GM18508 (cell line): ENCODE measurements at regions not wholly inside any gene's neighbourhood (a gene's known extent, or its start where the extent isn't known, plus 50 kb on each side); places are given as distances from the start of the nearest gene placed in this dataset.

Experiments used
- ATAC-seq: cut with Tn5 transposase; IDR thresholded peaks from one replicate; pipeline ENCODE4 v1.9.1; 2021; ENCODE audit warnings: moderate number of reproducible peaks; ENCODE audit not compliant: insufficient read depth, unreplicated experiment

DNA sequence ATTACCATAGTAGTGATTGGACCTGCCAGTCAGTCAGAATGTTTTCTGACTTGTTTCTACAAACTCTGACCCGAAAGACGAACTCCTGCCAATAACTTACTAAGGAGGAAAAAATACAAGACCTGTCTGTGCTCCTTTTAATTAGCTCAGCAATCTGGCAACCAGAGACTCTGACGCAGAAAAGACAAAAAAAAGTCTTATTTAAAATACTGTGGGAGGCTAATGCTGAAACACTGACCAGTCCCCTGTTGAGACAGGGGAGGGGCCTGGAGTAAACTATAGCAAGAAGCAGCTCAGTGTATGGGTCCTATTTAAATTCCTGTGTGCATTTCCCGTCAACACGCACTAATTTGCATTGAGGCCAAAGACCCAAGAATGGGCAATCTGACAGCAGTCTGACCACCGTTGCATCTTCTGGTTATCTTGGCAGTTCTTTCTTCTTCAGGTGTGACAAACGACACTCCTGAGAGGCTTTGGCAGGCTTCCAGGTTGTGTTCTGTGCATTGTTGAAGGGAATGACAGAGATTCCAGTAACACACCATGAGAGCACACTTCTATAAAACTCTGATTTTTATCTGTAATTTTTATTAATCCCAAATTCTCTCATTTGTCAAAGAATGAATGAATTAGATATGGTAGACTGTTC, 1114.3 kb downstream of the IGSF11 start:
- ATAC-seq, result no peak

DNA sequence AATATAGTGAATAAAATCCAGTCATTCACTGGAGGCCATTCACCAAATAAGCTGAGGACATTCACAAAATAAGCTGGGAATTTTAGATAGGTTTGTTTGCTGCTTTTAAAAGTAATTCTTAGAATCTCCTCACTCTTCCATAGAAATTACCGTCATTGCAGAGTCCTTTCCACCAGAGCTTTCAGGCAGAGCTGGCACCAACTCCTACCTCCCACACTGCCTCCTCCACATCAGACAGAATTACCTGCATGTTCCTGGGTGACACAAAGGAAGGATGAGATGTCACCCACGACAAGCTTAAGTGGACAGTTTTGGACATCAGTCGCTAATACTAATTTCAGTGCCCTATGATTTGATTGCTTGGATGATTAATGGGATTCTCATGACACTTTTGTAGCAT, 1113.2 kb downstream of the IGSF11 start:
- no peak for ATAC-seq

DNA sequence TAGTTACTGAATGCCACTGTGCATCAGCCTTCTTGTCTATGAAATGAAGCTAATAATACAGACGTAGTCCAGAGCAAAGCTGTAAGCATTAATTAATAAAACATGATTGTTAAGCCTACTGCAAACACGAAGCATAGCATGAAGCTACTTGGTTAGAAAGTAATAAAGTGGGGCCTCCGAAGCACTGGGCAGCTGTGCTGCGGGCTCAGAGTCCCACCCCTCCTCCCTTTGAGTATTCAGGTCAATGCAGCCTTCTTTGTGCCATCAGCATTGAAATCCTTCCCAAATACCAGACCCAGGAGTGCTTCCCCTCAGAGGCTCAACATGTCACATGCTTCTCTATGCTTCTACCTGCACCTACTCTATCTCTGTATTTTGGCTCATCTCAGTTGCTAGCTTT, 1112.6 kb downstream of the IGSF11 start:
- ATAC-seq, result no peak

DNA sequence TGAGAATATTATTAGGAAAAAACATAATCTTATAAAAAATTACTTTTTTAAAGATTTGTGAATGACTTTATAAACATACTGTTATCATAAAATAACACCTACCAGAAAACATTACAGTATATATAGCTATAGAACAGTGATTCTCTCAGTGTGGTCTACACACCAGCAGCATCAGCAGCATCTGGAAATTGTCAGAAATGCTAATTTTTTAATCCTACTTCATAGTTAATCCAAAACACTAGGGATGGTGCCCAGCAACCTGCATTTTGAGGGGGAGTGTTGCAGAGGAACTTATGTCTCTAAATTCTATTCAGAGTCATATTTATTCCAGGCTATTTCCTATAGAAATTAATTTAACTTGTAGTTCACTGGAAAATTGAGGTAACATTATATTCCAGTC, 1107.8 kb downstream of the IGSF11 start:
- ATAC-seq, result no peak

DNA sequence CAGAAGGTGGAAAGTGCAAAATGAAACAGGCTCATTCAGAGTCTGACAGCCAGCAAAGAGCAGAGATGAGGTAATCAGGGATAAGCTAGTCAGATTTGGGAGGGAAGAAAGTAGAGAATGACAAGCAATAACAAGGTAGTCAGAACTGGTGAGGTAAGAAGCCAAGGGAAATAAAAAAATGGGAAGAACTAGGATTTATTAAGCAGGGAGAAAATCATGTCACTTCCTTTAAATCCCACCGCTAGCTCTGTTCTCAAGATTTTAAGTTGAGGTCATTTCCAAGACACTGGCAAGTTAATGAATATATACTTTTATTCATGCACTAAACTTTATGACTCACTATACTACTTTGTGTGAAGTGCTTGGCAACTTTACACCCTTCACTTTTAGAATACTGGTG, 1106.8 kb downstream of the IGSF11 start:
- ATAC-seq, result no peak

DNA sequence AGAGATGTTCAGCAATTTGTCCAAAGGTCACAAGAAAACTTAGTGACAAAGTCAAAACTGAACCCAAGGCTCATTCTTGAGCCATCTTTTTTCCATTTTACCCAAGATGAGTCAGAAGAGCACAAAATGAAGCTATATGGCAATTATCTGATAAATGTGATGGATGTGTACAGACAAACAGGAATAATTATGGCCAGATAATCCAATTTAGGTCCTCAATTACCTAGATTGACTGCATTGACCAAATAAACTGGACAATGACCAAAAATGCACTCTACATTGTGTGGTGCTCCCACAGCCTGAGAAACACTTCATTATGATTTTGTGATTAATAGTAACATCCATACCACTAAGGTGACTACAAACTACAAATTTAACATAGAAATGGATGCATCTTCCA, 1105.8 kb downstream of the IGSF11 start:
- ATAC-seq, result no peak

DNA sequence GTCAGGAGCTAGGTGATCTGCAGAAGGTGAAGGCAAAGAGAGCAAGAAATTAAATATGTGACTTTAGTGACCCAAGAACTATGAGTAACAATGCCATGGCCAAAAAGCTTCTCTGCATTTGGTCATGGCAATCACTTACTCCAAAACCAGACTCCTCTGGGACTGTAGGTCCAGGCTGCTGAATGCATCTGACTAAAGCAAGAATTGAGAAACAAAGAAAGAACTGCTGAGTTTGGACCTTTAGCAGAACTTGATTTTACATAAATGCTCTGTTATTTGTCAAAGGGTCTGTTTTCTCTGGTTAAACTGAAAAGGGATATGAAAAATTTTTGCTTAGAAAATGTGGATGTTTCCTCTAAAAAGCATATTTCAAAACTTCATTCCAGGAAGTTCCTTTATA, 1102.2 kb downstream of the IGSF11 start:
- ATAC-seq, result no peak

DNA sequence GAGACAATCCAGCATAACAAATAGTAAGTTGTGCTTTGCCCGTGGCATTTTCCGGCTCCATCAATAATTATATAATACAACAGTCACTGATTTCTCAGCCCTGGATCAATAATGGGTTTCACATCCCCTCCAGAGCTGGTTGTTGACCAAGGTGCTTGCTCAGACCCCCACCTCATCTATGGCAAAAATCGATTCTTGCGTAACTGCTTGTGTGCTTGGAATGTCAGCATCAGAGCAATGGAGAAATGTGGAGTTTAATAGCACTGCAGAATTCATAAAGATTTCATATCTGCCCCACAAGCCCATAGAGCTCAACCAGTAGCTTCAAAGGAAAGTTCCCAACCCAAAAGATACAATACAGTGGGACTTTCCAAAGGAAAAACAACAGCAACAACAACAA, 1098.5 kb downstream of the IGSF11 start:
- ATAC-seq, result no peak

DNA sequence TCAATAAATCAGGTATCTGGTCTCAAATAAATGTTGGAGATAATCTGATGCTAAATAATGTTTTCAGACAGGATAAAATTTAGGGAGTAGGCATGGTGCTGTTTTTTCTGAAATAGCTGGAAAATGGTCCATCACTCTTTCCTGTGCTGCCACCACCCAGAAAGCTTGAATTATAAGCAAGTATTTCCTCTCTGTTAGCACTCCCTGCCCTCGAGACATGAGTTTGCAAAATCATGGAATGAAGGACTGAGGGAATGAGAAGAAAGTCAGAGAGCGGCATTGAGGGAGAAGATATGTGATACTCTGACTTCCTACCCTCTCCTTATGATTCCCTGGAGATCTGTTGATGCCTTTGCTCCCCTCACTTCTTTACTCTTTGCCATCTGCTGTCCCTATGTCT, 1095.7 kb downstream of the IGSF11 start:
- no peak for ATAC-seq

DNA sequence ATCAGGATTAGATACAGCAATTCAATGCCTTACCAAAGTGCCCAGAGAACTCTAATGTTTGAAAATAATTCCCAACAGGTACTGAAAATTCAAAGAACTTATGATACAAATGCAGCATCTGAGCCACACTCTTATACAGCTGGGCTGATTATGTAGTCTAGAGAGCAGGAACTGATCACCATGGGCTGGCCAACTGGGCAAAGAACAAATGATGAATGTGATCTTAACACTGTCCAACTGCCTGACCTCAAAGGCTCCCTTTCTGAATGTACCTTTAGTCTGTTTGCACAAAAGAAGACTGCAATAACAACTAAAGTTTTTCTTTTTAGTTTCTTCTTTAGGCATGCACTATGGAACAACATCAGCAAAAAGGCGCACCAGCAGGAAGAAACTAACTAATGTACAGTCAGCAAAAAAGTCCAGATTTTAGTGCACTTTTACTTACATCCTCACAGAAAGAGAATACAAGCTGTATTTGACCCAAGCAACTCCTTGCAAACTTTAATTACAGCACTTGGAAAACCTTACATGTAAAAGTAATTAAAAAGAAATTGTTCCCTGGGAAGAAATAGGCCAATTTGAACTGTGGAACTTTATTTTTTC, 1095.1 kb downstream of the IGSF11 start:
- ATAC-seq, result no peak

DNA sequence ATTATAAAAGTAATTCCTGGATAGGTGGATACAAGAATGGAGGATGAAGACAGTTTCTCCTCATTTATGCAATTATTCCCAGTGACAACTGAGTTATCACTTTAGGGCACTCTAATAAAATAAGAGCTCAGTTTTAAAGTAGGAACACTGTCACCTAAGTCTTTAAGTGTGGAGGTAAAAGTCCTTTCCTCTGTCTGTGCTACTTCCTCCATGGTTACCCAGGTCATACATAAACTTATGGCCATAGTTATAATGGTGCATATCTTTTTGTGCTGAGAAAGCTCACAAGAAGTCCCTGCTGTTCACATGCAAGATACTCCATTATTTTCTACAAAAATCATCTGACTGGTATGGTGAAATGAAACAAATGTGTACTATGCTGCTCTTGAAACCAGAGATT, 1093.6 kb downstream of the IGSF11 start:
- no peak for ATAC-seq

DNA sequence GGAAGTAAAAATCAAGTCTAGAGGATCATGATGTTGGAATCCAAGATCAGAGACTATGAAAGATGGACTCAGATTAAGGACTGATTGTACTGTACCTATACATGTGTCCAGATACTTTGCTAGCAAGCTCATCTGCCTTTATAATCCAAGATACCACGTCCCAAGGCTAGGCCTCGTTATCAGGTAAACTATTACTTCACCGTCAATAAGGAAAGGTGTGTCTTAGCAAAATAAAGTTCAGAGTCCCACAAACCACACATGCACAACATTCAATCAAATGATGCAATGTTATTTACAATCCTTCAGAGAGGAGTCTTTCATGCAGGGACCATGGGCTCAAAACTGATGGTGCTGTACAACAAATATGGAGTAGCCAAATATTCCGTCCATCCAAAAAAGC, 1092.9 kb downstream of the IGSF11 start:
- no peak for ATAC-seq

DNA sequence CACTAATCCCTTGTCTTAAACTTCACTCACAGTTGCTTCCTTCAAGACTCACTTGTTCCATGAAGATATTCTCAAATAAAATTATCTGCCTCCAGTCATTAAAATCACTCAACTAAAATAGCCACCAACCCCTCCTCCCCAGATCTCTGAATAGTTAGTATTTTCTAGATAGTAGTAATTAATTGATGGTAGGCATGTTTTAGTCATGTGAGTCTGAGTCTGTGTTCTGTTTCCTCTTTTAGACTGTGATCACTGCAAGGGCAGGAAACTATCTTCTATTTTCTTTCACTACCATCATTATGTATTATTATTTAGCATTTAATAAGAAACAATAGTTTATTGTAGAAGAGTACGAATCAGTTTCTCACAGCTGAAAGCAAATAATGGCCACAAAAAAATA, 1080.5 kb downstream of the IGSF11 start:
- no peak for ATAC-seq

DNA sequence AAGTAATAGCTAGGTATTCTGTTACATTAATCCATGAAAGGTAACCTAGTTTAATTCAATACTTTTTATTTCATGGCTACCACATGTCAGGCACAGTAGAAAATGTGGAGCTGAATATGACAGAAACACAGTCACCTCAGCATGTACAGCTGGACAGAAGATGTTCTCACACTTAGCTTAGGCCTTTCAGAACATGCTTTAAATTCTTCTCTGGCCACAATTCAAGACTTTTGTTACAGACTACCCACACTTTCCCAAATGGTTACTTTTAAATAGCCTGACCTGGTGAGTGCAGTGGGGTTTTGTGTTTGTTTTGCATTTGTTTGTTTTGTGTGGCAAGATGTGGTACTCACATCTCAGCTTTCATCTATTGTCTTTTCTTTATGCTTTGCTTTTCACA, 1079.5 kb downstream of the IGSF11 start:
- no peak for ATAC-seq

DNA sequence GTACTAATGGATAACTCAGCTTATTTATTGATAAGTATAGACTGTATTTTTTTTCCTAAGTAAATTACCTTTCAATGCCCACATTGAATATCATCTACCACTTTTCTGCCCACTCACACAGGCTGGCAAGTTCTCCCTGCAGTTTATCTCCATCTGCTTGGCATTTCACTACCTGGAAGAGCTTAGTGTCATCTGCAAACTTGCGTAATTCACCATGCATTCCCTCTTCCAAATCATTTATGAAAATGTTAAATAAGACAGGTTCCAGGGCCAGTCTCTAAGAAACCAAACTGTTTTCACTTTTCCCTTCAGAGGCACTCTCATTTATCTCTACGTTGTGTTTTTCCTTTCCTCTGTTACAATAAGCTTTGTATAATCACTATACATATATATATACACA, 1076.6 kb downstream of the IGSF11 start:
- no peak for ATAC-seq

DNA sequence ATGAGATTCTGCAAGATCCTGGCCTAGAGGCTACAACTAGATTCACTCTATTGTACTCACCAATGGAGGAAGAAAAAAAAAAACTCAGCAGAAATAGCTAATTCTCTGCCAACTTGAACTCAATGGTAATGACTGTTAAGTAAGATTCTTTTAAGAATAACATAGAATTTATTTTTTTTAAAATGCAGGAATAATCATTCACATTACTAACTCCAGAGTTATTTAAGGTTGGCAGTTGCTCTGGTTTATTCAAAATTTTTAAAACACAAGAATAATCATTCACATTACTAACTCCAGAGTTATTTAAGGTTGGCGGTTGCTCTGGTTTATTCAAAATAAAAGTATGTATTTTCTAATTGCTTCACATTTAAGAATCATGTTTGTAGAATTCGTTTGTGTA, 1071.9 kb downstream of the IGSF11 start:
- ATAC-seq, result no peak

DNA sequence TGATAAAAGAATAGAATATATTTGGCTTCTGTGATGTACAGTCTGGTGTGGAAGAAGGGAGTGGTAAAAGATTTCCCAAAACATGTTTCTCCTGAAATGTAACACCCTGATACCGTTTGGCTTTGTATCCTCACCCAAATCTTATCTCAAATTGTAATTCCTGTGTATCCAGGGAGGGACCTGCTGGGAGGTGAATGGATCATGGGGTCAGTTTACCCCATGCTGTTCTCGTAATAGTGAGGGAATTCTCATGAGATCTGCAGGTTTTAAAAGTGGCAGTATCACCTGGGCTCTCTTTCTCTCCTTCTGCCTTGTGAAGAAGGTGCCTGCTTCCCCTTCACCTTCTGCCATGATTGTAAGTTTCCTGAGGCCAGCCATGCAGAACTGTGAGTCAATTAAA, 1070.8 kb downstream of the IGSF11 start:
- no peak for ATAC-seq

DNA sequence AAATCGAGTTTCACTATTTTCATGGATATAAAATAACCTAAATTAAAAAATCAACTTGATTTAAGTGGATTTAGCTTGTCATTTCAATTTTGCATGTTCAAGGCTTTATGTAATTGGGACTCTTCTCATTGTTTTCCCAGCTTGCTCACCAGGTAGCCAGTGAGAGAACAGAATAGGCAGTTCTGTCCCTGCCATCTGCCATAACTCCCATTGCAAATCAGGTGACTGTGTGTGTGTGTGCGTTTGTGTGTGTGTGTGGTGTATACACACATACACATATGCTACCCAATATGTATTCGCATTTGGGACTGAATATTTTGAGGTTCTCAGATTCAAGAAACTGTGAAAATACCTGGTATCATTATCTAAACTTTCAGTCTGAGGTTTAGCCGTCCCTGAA, 1069.8 kb downstream of the IGSF11 start:
- ATAC-seq, result no peak

DNA sequence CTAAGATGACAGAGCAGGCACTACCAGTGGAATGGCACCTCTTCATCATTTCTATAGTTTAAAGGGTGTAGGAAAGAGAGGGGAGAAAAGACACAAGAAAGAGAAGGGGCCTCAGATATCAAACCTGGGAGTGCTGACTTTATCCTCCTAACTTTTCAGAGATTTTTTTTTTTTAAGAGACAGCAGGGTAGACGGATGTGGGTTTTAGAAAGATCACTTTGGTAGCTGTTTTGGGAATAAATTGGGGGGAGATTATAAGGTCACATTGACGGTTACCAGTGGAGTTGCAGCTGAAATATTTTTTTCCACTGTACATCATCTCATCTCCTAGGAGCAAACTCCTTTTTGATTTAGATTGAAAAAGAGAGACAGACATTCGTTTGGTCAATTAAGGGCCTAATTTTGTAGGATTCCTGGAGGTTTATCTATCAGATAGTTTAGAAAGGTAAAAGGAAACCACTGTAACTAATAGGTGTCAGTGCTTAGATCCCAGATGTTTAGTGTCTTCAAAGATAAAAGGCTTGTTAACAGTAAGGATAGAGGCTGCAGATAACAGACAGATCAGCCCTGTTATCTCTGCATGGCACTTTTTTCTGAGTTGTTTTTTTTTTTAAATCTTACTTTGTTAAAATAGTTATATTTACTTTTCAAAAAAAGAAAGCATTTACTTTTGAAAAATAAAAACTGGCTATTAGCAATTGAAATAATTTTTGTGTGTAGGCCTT, 1057.0 kb downstream of the IGSF11 start:
- no peak for ATAC-seq

DNA sequence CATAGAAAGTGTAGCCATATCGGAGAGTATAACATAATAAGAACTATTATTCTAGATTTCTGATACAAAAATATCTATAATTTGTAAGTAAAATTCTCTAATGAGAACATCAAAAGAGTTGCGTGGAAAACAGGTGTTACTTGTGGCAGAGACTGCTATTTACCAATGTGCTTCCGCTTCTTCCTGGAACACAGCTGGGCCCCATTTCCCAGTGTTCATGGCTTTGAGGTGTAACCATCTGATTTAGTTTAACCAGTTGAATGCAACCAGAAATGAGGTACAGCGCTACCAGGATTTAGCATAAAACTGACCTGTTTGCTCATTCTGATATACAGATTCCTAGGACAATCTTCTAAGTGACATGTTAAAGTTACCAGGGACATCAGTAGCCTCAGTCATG, 1055.2 kb downstream of the IGSF11 start:
- no peak for ATAC-seq

DNA sequence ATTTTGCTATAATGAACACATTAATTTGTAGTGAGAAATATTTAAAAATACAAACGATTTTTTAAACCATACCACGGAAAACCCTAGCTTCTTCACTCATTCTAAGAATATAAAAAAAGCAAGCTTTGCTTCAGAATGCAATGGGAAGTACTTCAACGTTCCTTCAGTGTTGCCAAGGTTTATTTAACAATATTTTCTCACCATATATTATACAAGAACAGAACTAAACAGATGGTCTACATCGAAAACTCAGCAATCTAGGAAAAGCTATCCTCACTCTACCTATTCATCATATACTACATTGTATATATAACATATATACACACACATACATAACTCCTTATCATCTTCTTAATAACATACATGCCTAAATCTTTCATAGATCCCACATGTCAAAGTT, 1047.4 kb downstream of the IGSF11 start:
- no peak for ATAC-seq

DNA sequence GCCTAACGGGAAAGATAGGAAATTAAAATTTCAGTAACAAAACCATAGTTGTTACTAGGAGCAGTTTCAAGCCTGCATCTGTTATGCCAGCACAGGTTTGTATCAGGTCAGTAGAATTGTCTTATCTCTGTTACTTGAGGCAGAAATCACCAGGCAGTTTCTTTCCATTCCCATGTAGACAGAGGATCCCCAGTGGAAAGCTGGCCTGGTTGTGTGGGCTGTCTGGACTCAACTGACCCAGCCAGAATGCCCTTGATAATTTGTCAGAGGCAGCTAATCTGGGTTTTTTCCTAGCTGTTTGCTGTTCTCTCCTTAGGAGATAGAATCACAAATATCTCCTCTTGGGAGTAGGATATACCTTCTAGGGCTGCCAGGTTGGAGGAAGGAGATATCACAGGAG, 1044.7 kb downstream of the IGSF11 start:
- no peak for ATAC-seq
